Hepatocyte (in vitro differentiated cells): ENCODE measurements at regions not wholly inside any gene's neighbourhood (a gene's known extent, or its start where the extent isn't known, plus 50 kb on each side); places are given as distances from the start of the nearest gene placed in this dataset.

Experiments
- DNase-seq: peaks from one replicate; pipeline ENCODE4 v3.0.0-alpha.2; 2016; ENCODE audit warnings: low spot score
- H2AFZ ChIP-seq: fragments of 200-600 bp; sonication (generic); 2 replicates; pipeline ENCODE4 v1.6.0; 2016; ENCODE audit warnings: antibody characterized with exemption, mild to moderate bottlenecking
- H3K27ac ChIP-seq: fragments of 200-600 bp; sonication (generic); 2 replicates; pipeline ENCODE4 v1.5.1; 2016; ENCODE audit warnings: mild to moderate bottlenecking
- H3K27me3 ChIP-seq: fragments of 200-600 bp; sonication (generic); 2 replicates; pipeline ENCODE4 v1.6.1; 2016
- H3K36me3 ChIP-seq: fragments of 200-600 bp; sonication (generic); replicated peaks from 2 replicates; pipeline ENCODE4 v1.5.1; 2016; ENCODE audit warnings: low read depth; ENCODE audit not compliant: insufficient read depth
- H3K4me1 ChIP-seq: fragments of 200-600 bp; sonication (generic); 2 replicates; pipeline ENCODE4 v1.5.1; 2016; ENCODE audit warnings: mild to moderate bottlenecking, moderate library complexity; ENCODE audit not compliant: insufficient read depth
- H3K4me2 ChIP-seq: fragments of 200-600 bp; sonication (generic); 2 replicates; pipeline ENCODE4 v1.6.0; 2016
- H3K4me3 ChIP-seq: fragments of 200-600 bp; sonication (generic); 2 replicates; pipeline ENCODE4 v1.5.1; 2016; ENCODE audit warnings: mild to moderate bottlenecking
- H3K79me2 ChIP-seq: fragments of 200-600 bp; sonication (generic); 2 replicates; pipeline ENCODE4 v1.6.0; 2017; ENCODE audit warnings: mild to moderate bottlenecking
- H3K9me2 ChIP-seq: fragments of 200-600 bp; sonication (generic); replicated peaks from 2 replicates; pipeline ENCODE4 v1.6.0; 2017; ENCODE audit warnings: mild to moderate bottlenecking; ENCODE audit not compliant: insufficient read depth
- H3K9me3 ChIP-seq: fragments of 200-600 bp; sonication (generic); 2 replicates; pipeline ENCODE4 v1.5.1; 2016; ENCODE audit warnings: low read depth, mild to moderate bottlenecking
- H4K20me1 ChIP-seq: fragments of 200-600 bp; sonication (generic); 2 replicates; pipeline ENCODE4 v1.6.0; 2016; ENCODE audit warnings: mild to moderate bottlenecking; ENCODE audit not compliant: insufficient read depth, poor library complexity, severe bottlenecking
- EZH2 ChIP-seq: fragments of 200-600 bp; sonication (generic); IDR thresholded peaks from 2 replicates; pipeline ENCODE4 v1.6.1; 2016; ENCODE audit warnings: antibody characterized with exemption, mild to moderate bottlenecking, borderline replicate concordance
- EZH2phosphoT487 ChIP-seq: fragments of 200-600 bp; sonication (generic); IDR thresholded peaks from one replicate; pipeline ENCODE4 v1.6.1; 2018; ENCODE audit warnings: antibody characterized with exemption, mild to moderate bottlenecking, low read depth, moderate library complexity; ENCODE audit not compliant: unreplicated experiment, severe bottlenecking
- WGBS: methylation state at CpG from one replicate; pipeline ENCODE4 v1.1.6; 2016; ENCODE audit warnings: low lambda C conversion rate; ENCODE audit errors: missing lambda C conversion rate; 5-methylcytosine and 5-hydroxymethylcytosine counted together
- TF ChIP-seq, protein P1 (sequence below): fragments of 200-600 bp; sonication (generic); IDR thresholded peaks from 2 replicates; pipeline ENCODE4 v1.5.1; 2016; ENCODE audit warnings: antibody characterized with exemption, mild to moderate bottlenecking; ENCODE audit not compliant: poor library complexity

DNA sequence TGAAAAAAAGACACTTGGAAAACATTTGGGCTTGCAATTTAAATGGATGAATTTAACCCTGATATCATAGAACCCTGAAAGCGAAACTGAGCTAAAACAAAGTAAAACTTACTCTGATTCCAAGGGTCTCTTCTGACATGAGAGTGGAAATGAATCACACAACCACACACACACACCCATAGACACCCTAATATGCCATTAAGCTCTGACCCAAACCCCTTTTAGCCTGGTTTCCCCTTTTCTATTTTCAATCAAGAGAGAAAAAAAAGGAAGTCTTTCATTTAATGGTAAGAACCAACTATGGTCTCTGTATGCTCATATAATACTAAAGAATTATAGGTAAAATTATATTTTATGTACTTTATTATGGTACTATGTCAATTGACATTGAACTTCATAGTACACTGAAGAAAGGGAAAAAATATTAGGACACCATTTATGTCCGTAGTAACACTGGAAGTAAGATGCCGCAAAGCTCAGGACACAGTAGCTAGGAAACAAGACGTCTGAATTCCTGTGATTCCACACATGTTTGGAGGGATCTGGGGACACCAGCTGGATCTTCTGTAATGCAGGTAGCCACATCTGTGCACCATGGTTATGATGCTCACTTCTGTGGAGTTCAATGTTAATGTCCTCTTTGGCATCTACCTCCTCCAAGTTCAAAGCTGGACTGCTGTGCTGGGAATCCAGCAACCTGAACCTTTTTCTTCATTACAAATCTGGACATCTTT lies 95.8 kb downstream of the PCSK1 start:
- Histone ChIP-seq H2AFZ (no peak overlapping the region), H3K79me2 (no peaks in the 10 kb centered on the region)

DNA sequence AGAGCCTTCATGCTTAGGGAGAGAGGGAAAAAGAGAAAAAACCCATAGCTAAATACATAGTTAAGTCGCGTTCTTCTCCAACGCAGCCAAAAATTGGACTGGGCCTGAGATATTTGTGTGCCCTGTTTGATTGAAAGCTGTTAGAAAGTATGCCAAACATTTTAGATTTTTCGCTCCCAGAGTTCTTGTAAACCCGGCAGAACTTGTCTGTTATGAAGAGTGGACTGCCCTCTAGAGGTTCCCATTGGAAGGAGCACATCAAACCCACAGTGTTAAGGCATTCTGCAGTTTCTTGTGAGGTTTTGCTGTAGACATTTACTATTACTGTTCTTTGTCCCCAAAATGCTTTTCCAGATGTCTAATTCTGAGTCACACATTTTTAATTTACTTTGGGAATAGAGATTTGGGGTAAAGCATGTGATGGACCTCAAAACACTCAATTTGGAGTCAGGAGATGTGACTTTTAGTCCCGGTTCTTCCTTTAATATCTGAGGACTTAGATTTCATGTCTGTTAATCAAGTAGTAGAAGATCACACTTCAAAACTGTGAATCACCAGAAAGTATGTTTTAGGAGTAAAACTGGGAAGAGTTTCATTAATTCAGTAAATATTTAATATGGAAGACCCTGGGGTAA lies 96.6 kb downstream of the PCSK1 start:
- no peaks in the 10 kb centered on the region for H3K9me2 ChIP-seq
- peaks cover 18% of the 10 kb centered on the region for H3K4me1 ChIP-seq
- no peaks in the 10 kb centered on the region for H3K27me3 ChIP-seq
- TF ChIP-seq EZH2: no peak
- TF ChIP-seq, protein P1, sequence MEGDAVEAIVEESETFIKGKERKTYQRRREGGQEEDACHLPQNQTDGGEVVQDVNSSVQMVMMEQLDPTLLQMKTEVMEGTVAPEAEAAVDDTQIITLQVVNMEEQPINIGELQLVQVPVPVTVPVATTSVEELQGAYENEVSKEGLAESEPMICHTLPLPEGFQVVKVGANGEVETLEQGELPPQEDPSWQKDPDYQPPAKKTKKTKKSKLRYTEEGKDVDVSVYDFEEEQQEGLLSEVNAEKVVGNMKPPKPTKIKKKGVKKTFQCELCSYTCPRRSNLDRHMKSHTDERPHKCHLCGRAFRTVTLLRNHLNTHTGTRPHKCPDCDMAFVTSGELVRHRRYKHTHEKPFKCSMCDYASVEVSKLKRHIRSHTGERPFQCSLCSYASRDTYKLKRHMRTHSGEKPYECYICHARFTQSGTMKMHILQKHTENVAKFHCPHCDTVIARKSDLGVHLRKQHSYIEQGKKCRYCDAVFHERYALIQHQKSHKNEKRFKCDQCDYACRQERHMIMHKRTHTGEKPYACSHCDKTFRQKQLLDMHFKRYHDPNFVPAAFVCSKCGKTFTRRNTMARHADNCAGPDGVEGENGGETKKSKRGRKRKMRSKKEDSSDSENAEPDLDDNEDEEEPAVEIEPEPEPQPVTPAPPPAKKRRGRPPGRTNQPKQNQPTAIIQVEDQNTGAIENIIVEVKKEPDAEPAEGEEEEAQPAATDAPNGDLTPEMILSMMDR: peak; percentile 95
- peak; percentile 88 for DNase-seq
- peak overlapping the region; percentile 0 for H3K27ac ChIP-seq
- H3K9me3 ChIP-seq: no peaks in the 10 kb centered on the region
- peak overlapping the region; percentile 39 for H3K4me2 ChIP-seq
- WGBS: 22% methylated on average over 6 of the region's 6 CpGs
- no peaks in the 10 kb centered on the region for H3K79me2 ChIP-seq
- no peaks in the 10 kb centered on the region for H3K36me3 ChIP-seq
- H4K20me1 ChIP-seq: no peaks in the 10 kb centered on the region
- H3K4me3 ChIP-seq: no peak overlapping the region
- peak overlapping the region; percentile 17 for H2AFZ ChIP-seq

More for the DNA sequence above, 95.8 kb downstream of the PCSK1 start:
- DNase-seq: no peak
- no peaks in the 10 kb centered on the region for H3K36me3 ChIP-seq
- H3K4me3 ChIP-seq: no peak overlapping the region
- no peaks in the 10 kb centered on the region for H3K9me2 ChIP-seq
- peaks cover 13% of the 10 kb centered on the region for H3K4me1 ChIP-seq
- no peaks in the 10 kb centered on the region for H3K27me3 ChIP-seq
- 75% methylated on average over 4 of the region's 4 CpGs for WGBS
- H4K20me1 ChIP-seq: no peaks in the 10 kb centered on the region
- TF ChIP-seq EZH2phosphoT487 (no peak), EZH2 (no peak)
- TF ChIP-seq, protein P1: no peak
- no peak overlapping the region for H3K27ac ChIP-seq
- H3K4me2 ChIP-seq: no peak overlapping the region
- no peaks in the 10 kb centered on the region for H3K9me3 ChIP-seq

DNA sequence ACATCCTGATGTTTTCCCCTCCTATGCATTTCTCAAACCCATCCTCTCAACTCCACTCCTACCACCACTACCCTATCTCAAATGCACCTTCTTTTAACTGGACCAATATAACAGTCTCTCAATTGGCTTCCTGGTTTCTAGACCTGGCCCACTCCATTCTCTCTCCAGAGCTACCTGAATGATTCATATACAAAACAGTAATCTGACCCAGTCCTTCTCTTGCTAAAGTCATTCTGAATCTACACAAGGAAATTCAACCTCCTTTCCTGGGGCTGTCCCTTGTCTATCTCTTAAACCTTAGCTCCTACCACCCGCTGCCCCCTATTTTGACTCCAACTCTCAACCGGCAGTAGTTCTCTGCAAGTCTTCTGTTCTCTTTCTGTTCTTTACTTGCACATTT lies 97.2 kb downstream of the PCSK1 start:
- no peak for DNase-seq
- Histone ChIP-seq H3K9me2 (no peaks in the 10 kb centered on the region), H3K27me3 (no peaks in the 10 kb centered on the region), H3K9me3 (no peaks in the 10 kb centered on the region), H3K27ac (peak overlapping the region; percentile 0), H3K36me3 (no peaks in the 10 kb centered on the region), H3K4me3 (no peak overlapping the region), H4K20me1 (no peaks in the 10 kb centered on the region), H3K4me1 (peaks cover 24% of the 10 kb centered on the region), H2AFZ (peak overlapping the region; percentile 17), H3K79me2 (no peaks in the 10 kb centered on the region), H3K4me2 (peak overlapping the region; percentile 39)
- 74% methylated on average over 2 of the region's 2 CpGs for WGBS
- TF ChIP-seq EZH2: no peak
- TF ChIP-seq EZH2phosphoT487: no peak
- TF ChIP-seq, protein P1: no peak
